K562 (cell line): ENCODE measurements at regions not wholly inside any gene's neighbourhood (a gene's known extent, or its start where the extent isn't known, plus 50 kb on each side); places are given as distances from the start of the nearest gene placed in this dataset.
"Not testable (repeated sequence)": the region's sequence is repeated elsewhere in the genome, so short reads cannot be mapped to it uniquely, and the experiment has no call there.

Source experiments
- ATAC-seq: fragments of 200-7000 bp; cut with Tn5 transposase; 3 replicates; pipeline ENCODE4 v1.9.1; 2020; ENCODE audit warnings: moderate library complexity
- BruUV-seq: library from RNA; stranded (reverse); fragments of 400-500 nt; replicated peaks from 2 replicates; lab custom pipeline; 2021; lab: Mats Ljungman, UMichigan
- CTCF ChIA-PET: fragments of 300-600 bp; formaldehyde crosslinking; extraction: SDS; loops from one replicate; lab custom pipeline; 2021; ENCODE audit warnings: low intra/inter-chr PET ratio; lab: Yijun Ruan, JAX
- POLR2A ChIA-PET: fragments of 300-600, 350-650 bp; sonication (Branson Sonifier 250); formaldehyde crosslinking; extraction: SDS; loops from one replicate; lab custom pipeline; 2021; ENCODE audit warnings: antibody characterized with exemption, inconsistent platforms; lab: Yijun Ruan, JAX
- DNase-seq, 4 experiments: peaks; one replicate each; pipeline versions ENCODE4 v3.0.0 to v3.0.0-alpha.2; 2011 to 2018; ENCODE audit warnings: low spot score in 3 of 4, mixed read lengths in 3 of 4; ENCODE audit errors: extremely low read depth in 1 of 4
- FAIRE-seq: peaks from 2 replicates; lab custom pipeline; 2011; peaks lifted over from hg19 to GRCh38; lab: Jason Lieb, UNC
- H2AFZ ChIP-seq: 2 replicates; pipeline ENCODE4 v1.6.0; 2011; ENCODE audit warnings: low read depth, low read length, control low read depth, inconsistent platforms
- H3K27ac ChIP-seq: fragments of 200-600 bp; 3 replicates; pipeline ENCODE4 v1.8.0; 2011; ENCODE audit warnings: low read depth, mild to moderate bottlenecking, control low read depth, inconsistent platforms, low read length, moderate library complexity, mixed read lengths; ENCODE audit errors: extremely low read depth
- H3K27me3 ChIP-seq, 2 experiments: fragments of 300-600 bp in 1 of 2; 2 replicates in 1 of 2; 3 replicates in 1 of 2; pipeline versions ENCODE4 v1.6.0 to v1.8.0; 2011; ENCODE audit warnings: inconsistent platforms in 2 of 2, low read length in 2 of 2, mild to moderate bottlenecking in 1 of 2, mixed read lengths in 1 of 2, moderate library complexity in 1 of 2; ENCODE audit not compliant: control insufficient read depth in 2 of 2, insufficient read depth in 2 of 2
- H3K36me3 ChIP-seq: fragments of 300-600 bp; 3 replicates; pipeline ENCODE4 v1.8.0; 2011; ENCODE audit warnings: mild to moderate bottlenecking, low read length, inconsistent platforms; ENCODE audit not compliant: control insufficient read depth, insufficient read depth
- H3K4me1 ChIP-seq, 2 experiments: fragments of 200-600 bp in 1 of 2; replicated peaks in 1 of 2; 2 replicates in 1 of 2; 3 replicates in 1 of 2; pipeline versions ENCODE4 v1.5.1 to v1.8.0; 2011; ENCODE audit warnings: inconsistent platforms in 2 of 2, low read length in 2 of 2, mild to moderate bottlenecking in 1 of 2, mixed read lengths in 1 of 2, moderate library complexity in 1 of 2; ENCODE audit not compliant: control insufficient read depth in 2 of 2, insufficient read depth in 2 of 2
- H3K4me2 ChIP-seq: 2 replicates; pipeline ENCODE4 v1.6.1; 2011; ENCODE audit warnings: low read length, control low read depth, inconsistent platforms, mixed read lengths; ENCODE audit not compliant: insufficient read depth
- H3K4me3 ChIP-seq: fragments of 200-600 bp; sonication (generic), shearing (Covaris generic); 2 replicates; pipeline ENCODE4 v1.5.1; 2016; ENCODE audit warnings: control low read depth, inconsistent platforms
- H3K79me2 ChIP-seq: fragments of 200-600 bp; 3 replicates; pipeline ENCODE4 v1.8.0; 2011; ENCODE audit warnings: low read length, inconsistent platforms; ENCODE audit not compliant: control insufficient read depth, insufficient read depth
- H3K9ac ChIP-seq, 2 experiments: 2 replicates each; pipeline versions ENCODE4 v1.6.0 to v1.6.1; 2011; ENCODE audit warnings: low read depth in 2 of 2, low read length in 2 of 2, control low read depth in 1 of 2, inconsistent platforms in 1 of 2, mild to moderate bottlenecking in 1 of 2, mixed read lengths in 1 of 2; ENCODE audit not compliant: insufficient read depth in 1 of 2
- H3K9me1 ChIP-seq: one replicate; pipeline ENCODE4 v1.6.0; 2011; ENCODE audit warnings: inconsistent platforms, mild to moderate bottlenecking, low read length, moderate library complexity; ENCODE audit not compliant: control insufficient read depth, insufficient read depth
- H3K9me3 ChIP-seq: replicated peaks from 2 replicates; pipeline ENCODE4 v1.5.1; 2011; ENCODE audit warnings: low read depth, low read length, inconsistent platforms; ENCODE audit not compliant: control insufficient read depth, insufficient read depth
- H4K20me1 ChIP-seq: replicated peaks from 2 replicates; pipeline ENCODE4 v1.6.1; 2011; ENCODE audit warnings: low read length, inconsistent platforms, mixed read lengths; ENCODE audit not compliant: control insufficient read depth, insufficient read depth
- SMC3 ChIP-seq: conservative IDR thresholded peaks from 2 replicates; pipeline ENCODE4 v1.6.1; 2011; ENCODE audit warnings: low read depth, low read length, improper control_type of control experiment; ENCODE audit not compliant: insufficient read depth
- WGBS: fragments of 100-300 bp; shearing (Covaris generic); methylation state at CpG from one replicate; pipeline ENCODE4 v1.1.6; 2016; ENCODE audit warnings: low coverage, mixed read lengths; ENCODE audit not compliant: insufficient coverage; ENCODE audit errors: missing lambda C conversion rate; 5-methylcytosine and 5-hydroxymethylcytosine counted together
- in situ Hi-C: fragments of 300-500 bp; cut with MboI; formaldehyde crosslinking; loops from 4 replicates; pipeline ENCODE4 v1.15.0; 2018; ENCODE audit warnings: inconsistent platforms, mixed read lengths
- intact Hi-C: fragments of 100-400 bp; cut with micrococcal nuclease; formaldehyde crosslinking; loops from 2 replicates; pipeline ENCODE4 v1.14.2; 2022
- TF ChIP-seq, protein P1 (sequence below), 3 experiments: IDR thresholded peaks in 2 of 3; conservative IDR thresholded peaks in 1 of 3; 2 replicates each; pipeline ENCODE4 v1.5.1; 2011 to 2012; ENCODE audit warnings: low read length in 3 of 3, mild to moderate bottlenecking in 3 of 3, control low read depth in 2 of 3, improper control_type of control experiment in 1 of 3, inconsistent platforms in 1 of 3, low read depth in 1 of 3, mixed read lengths in 1 of 3, moderate library complexity in 1 of 3; ENCODE audit not compliant: insufficient read depth in 2 of 3

DNA sequence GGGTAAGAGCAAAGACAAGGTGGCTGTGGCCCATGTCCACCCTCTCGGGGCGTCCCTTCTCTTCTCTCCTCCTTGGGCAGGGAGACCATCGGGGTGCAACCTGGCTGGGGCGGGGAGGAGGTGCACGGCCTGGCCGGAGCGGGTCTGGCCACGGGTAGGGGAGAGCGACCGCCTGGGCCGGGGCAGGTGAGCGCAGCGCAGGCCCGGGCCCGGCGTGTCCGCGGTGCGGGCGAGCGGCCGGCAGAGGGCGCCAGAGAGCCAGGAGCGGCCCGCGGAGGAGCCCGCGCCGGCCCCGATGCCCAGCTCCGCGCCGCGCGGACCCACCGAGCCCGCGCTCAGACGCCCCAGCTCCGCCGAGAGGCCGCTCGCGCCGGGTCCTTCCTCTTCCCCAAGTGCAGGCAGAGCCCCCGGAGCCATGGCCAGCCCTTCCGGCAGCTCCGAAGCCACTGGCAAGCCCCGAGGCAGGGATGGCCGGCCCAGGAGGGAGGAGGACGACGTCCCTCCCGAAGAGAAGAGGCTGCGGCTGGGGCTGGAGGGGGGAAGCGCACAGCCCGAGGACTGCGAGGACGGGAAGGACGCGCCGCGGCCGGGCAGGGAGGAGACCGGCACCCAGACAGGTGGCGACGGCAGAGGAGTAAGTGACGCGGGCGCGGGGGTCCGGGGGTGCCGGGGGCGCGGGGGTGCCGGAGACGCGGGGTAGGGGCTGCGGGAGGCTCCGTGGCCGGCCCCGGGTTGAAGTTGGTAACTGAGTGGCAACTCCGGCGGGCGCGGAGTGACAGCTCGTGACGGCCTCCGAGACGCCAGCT, 142.1 kb upstream of the EEF2KMT start:
- intact Hi-C loops: loop anchor here (5.0 kb wide), 1 partner anchor 253 kb away; no protein-coding TSS in a partner anchor

More for the DNA sequence above, 142.1 kb upstream of the EEF2KMT start:
- H3K9ac ChIP-seq, FAIRE-seq, BruUV-seq, H3K4me1 ChIP-seq, H3K9me1 ChIP-seq, H3K36me3 ChIP-seq, H3K9me3 ChIP-seq, H3K27ac ChIP-seq, POLR2A ChIA-PET, H3K4me2 ChIP-seq, H3K79me2 ChIP-seq, H2AFZ ChIP-seq, H3K27me3 ChIP-seq, H3K4me3 ChIP-seq, H4K20me1 ChIP-seq: not testable (repeated sequence)
- DNase-seq: peak; percentile 25 to 67 (median 59)
- in situ Hi-C loops: loop anchor here (25.0 kb wide), 2 partner anchors 248 to 373 kb away; no protein-coding TSS in a partner anchor
- 0 out of 2 replicates have a peak, but pooled peaks have one; percentile 26 for TF ChIP-seq SMC3
- TF ChIP-seq, protein P1, sequence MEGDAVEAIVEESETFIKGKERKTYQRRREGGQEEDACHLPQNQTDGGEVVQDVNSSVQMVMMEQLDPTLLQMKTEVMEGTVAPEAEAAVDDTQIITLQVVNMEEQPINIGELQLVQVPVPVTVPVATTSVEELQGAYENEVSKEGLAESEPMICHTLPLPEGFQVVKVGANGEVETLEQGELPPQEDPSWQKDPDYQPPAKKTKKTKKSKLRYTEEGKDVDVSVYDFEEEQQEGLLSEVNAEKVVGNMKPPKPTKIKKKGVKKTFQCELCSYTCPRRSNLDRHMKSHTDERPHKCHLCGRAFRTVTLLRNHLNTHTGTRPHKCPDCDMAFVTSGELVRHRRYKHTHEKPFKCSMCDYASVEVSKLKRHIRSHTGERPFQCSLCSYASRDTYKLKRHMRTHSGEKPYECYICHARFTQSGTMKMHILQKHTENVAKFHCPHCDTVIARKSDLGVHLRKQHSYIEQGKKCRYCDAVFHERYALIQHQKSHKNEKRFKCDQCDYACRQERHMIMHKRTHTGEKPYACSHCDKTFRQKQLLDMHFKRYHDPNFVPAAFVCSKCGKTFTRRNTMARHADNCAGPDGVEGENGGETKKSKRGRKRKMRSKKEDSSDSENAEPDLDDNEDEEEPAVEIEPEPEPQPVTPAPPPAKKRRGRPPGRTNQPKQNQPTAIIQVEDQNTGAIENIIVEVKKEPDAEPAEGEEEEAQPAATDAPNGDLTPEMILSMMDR (IDR thresholded peaks at IDR 0.05 in 2 of 3, conservative IDR thresholded peaks at IDR 0.05 in 1 of 3; ENCODE audit: insufficient read depth in 2 of 3, low read depth in 1 of 3, low read length in 3 of 3): peak in 2 of 3 experiments; percentile 41 to 53; a peak in 3 of 6 replicates
- ATAC-seq: peak; percentile 65; the same call in 1 of the 3 replicates
- CTCF ChIA-PET: interaction anchor here (0.7 kb wide), 1 partner anchor 42 kb away, joined by 3 read pairs; no protein-coding TSS in a partner anchor
- WGBS: 0% methylated on average over 19 of the region's 89 CpGs
